NCI-H774 (cell line): ENCODE measurements at regions not wholly inside any gene's neighbourhood (a gene's known extent, or its start where the extent isn't known, plus 50 kb on each side); places are given as distances from the start of the nearest gene placed in this dataset.
"Not testable (repeated sequence)": the region's sequence is repeated elsewhere in the genome, so short reads cannot be mapped to it uniquely, and the experiment has no call there.

Source experiments
- DNase-seq: peaks from one replicate; lab custom pipeline; 2025; lab: John Stamatoyannopoulos, UW

- no peak for DNase-seq
These were observed 124.3 kb upstream of the FOXN2 start for GRCh38 chr2:48190230-48190629.

GRCh38 chr2:48194641-48195040 is 119.8 kb upstream of the FOXN2 start:
- DNase-seq: no peak

GRCh38 chr2:48195169-48195568 is 119.3 kb upstream of the FOXN2 start:
- DNase-seq: no peak

GRCh38 chr2:48197618-48198017 is 116.9 kb upstream of the FOXN2 start:
- DNase-seq: no peak

- no peak for DNase-seq
These were observed 116.1 kb upstream of the FOXN2 start for GRCh38 chr2:48198371-48198770.

GRCh38 chr2:48199070-48199469 is 115.4 kb upstream of the FOXN2 start:
- no peak for DNase-seq

GRCh38 chr2:48200620-48201293 is 113.7 kb upstream of the FOXN2 start:
- DNase-seq: no peak

GRCh38 chr2:48201435-48201834 is 113.0 kb upstream of the FOXN2 start:
- not testable (repeated sequence) for DNase-seq

GRCh38 chr2:48202863-48203642 is 111.4 kb upstream of the FOXN2 start:
- no peak for DNase-seq

GRCh38 chr2:48203668-48204067 is 110.8 kb upstream of the FOXN2 start:
- no peak for DNase-seq

GRCh38 chr2:48204750-48205136 is 109.7 kb upstream of the FOXN2 start:
- no peak for DNase-seq

GRCh38 chr2:48205137-48205798 is 109.2 kb upstream of the FOXN2 start:
- DNase-seq: peak; percentile 27

GRCh38 chr2:48206056-48206656 is 108.3 kb upstream of the FOXN2 start:
- DNase-seq: not testable (repeated sequence)

- no peak for DNase-seq
These were observed 107.3 kb upstream of the FOXN2 start for GRCh38 chr2:48207201-48207641.

- no peak for DNase-seq
These were observed 106.6 kb upstream of the FOXN2 start for GRCh38 chr2:48207851-48208250.

- DNase-seq: no peak
These were observed 105.1 kb upstream of the FOXN2 start for GRCh38 chr2:48209214-48209885.

GRCh38 chr2:48210189-48210588 is 104.3 kb upstream of the FOXN2 start:
- no peak for DNase-seq

GRCh38 chr2:48213646-48214045 is 100.8 kb upstream of the FOXN2 start:
- no peak for DNase-seq

- DNase-seq: no peak
These were observed 96.3 kb upstream of the FOXN2 start for GRCh38 chr2:48218169-48218568.

GRCh38 chr2:48219234-48219554 is 95.3 kb upstream of the FOXN2 start:
- DNase-seq: no peak

GRCh38 chr2:48219555-48220436 is 94.7 kb upstream of the FOXN2 start:
- DNase-seq: no peak
